Naive B cell (primary cell): ENCODE measurements at regions not wholly inside any gene's neighbourhood (a gene's known extent, or its start where the extent isn't known, plus 50 kb on each side); places are given as distances from the start of the nearest gene placed in this dataset.

Source experiments
- ATAC-seq, 2 donors: fragments of 150-1000 bp; cut with Tn5 transposase; 2 replicates each; pipeline ENCODE4 v1.10.0; 2021; ENCODE audit warnings: low read depth in 2 of 2, mild to moderate bottlenecking in 2 of 2, moderate library complexity in 2 of 2
- DNase-seq: peaks from one replicate; pipeline ENCODE4 v3.0.0; 2022
- H3K27ac Mint-ChIP-seq, 6 donors: one replicate each; pipeline ENCODE4 v1.8.0; 2020 to 2022; ENCODE audit warnings: mild to moderate bottlenecking in 6 of 6, mixed read lengths in 6 of 6, moderate library complexity in 5 of 6, inconsistent platforms in 2 of 6
- H3K27me3 Mint-ChIP-seq, 3 donors: one replicate each; pipeline ENCODE4 v1.8.0; 2021 to 2022; ENCODE audit warnings: mixed read lengths in 3 of 3, mild to moderate bottlenecking in 1 of 3
- H3K36me3 Mint-ChIP-seq, 2 donors: one replicate each; pipeline ENCODE4 v1.8.0; 2020 to 2022; ENCODE audit warnings: mixed read lengths in 2 of 2, inconsistent platforms in 1 of 2, mild to moderate bottlenecking in 1 of 2
- H3K4me1 Mint-ChIP-seq, 3 donors: one replicate each; pipeline ENCODE4 v1.8.0; 2020 to 2022; ENCODE audit warnings: mixed read lengths in 3 of 3, inconsistent platforms in 1 of 3, mild to moderate bottlenecking in 1 of 3, moderate library complexity in 1 of 3
- H3K4me3 Mint-ChIP-seq, 8 donors: one replicate each; pipeline ENCODE4 v1.8.0; 2020 to 2022; ENCODE audit warnings: mild to moderate bottlenecking in 8 of 8, mixed read lengths in 8 of 8, moderate library complexity in 8 of 8, inconsistent platforms in 2 of 8
- H3K9me3 Mint-ChIP-seq, 7 donors: one replicate each; pipeline ENCODE4 v1.8.0; 2020 to 2022; ENCODE audit warnings: mixed read lengths in 7 of 7, mild to moderate bottlenecking in 5 of 7, inconsistent platforms in 2 of 7, moderate library complexity in 1 of 7

DNA sequence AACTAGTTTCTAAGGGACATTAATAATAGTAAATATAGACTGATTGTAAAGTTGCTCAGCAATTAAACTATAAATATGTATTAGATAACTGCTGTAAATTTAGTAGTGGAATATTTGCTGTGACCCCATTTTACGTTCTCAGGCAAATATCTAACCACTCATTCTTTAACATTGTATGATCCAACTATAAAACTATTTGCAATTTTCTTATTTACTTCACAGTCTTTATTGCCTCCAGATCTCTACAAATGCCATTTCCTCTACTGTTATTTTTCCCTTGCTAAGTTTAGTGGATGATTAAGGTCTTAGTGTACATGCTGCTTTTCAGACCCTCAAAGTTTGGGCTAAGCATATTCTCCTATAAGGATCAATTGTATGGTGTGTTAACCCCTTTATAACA lies 526.2 kb upstream of the ST8SIA4 start:
- no peak overlapping the region for H3K4me3 Mint-ChIP-seq
- no peaks in the 10 kb centered on the region for H3K4me1 Mint-ChIP-seq
- H3K27me3 Mint-ChIP-seq = no peaks in the 10 kb centered on the region
- DNase-seq = no peak
- H3K36me3 Mint-ChIP-seq = no peaks in the 10 kb centered on the region
- H3K9me3 Mint-ChIP-seq = peaks cover 0 to 5% (median 0%) of the 10 kb centered on the region in 7 donors
- no peak for ATAC-seq
- no peak overlapping the region for H3K27ac Mint-ChIP-seq

DNA sequence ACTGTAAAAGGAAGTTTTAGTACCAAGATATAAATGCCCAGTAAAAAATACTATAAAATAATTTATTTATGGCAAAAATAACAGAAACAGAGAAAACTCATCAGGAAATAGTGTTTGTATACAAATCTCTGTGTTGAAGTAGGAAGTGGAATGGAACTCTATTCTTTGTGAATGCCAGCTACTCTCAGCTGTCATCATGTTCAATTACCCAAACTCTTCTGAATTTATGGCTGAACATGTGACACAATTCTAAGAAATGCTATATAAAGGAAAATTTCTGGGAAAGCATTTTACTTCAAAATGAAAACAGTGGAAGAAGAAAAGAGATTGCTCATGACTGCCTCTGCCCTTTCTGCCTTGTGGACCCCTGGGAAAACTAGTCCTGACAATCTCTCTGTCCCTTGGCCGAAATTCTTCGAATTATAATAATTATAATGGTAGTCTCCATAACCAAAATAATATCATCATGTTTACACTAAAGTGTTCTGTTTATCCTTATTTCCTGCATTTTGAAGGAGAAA lies 522.3 kb upstream of the ST8SIA4 start:
- H3K27ac Mint-ChIP-seq = no peak overlapping the region
- no peaks in the 10 kb centered on the region for H3K27me3 Mint-ChIP-seq
- H3K4me3 Mint-ChIP-seq = no peak overlapping the region
- ATAC-seq = no peak
- DNase-seq = no peak
- H3K4me1 Mint-ChIP-seq = no peaks in the 10 kb centered on the region
- H3K36me3 Mint-ChIP-seq = no peaks in the 10 kb centered on the region
- peaks cover 0 to under 1% (median 0%) of the 10 kb centered on the region in 7 donors for H3K9me3 Mint-ChIP-seq

DNA sequence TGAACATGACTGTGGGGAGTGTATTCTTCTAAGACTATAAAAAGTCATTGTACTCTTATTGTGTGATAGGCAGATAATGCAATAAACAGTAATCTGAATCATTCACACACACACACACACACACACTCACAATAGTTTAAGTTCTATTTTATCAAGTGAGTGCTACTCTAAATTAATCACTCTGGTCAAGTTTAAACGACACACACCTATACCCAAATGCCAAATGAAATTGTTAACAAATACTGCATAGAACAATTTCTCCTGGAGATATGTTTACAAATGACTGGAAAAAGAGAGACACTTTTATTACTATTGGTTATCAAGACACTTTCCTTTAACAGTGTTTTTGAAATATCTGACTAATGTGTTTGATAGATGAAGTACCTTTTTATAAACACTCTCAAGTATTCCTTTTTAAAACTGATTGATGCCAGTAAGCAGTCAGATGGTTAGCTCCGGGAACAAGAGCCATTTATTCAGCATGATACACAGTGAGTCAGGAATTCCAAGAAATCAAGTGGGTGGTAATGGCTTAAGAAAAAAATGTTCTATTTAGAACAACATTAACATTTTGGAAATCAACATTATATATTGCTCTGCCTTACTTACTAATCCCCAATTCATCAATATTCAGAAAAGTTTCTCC lies 521.6 kb upstream of the ST8SIA4 start:
- DNase-seq = no peak
- Mint-ChIP-seq H3K9me3 (no peaks in the 10 kb centered on the region), H3K27me3 (no peaks in the 10 kb centered on the region), H3K4me3 (no peak overlapping the region), H3K4me1 (no peaks in the 10 kb centered on the region), H3K36me3 (no peaks in the 10 kb centered on the region), H3K27ac (no peak overlapping the region)
- ATAC-seq = no peak

DNA sequence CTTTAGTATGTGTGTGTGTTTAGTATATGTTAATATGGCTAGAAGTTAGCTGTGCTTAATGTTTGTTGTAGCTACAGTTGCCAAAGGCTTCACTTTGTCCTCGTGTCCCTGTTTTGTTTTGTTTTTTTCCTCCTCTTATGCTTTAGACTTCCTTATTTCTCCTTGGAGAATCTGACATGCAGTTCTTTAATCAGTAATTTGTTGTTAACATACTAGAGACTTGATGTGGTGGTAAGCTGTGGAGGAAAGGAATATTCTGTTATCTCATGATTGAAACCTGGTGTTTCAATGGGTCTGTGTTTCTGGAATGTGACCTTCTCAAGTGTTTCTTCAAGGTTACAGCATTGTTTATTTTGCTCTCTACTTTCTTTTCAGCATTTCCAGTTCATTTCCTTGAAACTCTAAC lies 515.6 kb upstream of the ST8SIA4 start:
- Mint-ChIP-seq H3K36me3 (no peaks in the 10 kb centered on the region), H3K27me3 (no peaks in the 10 kb centered on the region), H3K9me3 (peaks cover 0 to 1% (median 0%) of the 10 kb centered on the region in 7 donors), H3K4me3 (no peak overlapping the region), H3K27ac (no peak overlapping the region), H3K4me1 (no peaks in the 10 kb centered on the region)
- ATAC-seq = no peak
- DNase-seq = no peak

DNA sequence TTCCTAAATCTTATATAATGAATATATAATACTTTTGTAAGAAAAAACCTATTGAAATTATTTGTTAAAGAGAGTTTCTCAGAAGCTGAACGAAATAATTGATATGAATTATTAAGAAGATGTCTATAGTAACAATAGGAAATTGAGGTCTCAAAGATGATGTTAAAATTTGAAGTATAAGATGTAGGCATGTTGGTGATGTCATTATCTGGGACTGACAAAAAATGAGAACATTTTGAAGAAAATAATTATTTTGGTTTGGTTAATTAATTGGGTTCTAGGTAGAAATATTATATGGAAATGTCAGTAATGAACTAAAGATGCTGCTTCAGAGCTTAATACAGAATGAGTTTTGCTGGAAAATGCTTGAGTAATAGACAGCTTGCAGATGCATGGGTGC lies 501.4 kb upstream of the ST8SIA4 start:
- DNase-seq = no peak
- no peak overlapping the region for H3K4me3 Mint-ChIP-seq
- no peaks in the 10 kb centered on the region for H3K36me3 Mint-ChIP-seq
- no peak for ATAC-seq
- no peaks in the 10 kb centered on the region for H3K27me3 Mint-ChIP-seq
- no peaks in the 10 kb centered on the region for H3K4me1 Mint-ChIP-seq
- no peak overlapping the region for H3K27ac Mint-ChIP-seq
- peaks cover 0 to 15% (median 0%) of the 10 kb centered on the region in 7 donors for H3K9me3 Mint-ChIP-seq

DNA sequence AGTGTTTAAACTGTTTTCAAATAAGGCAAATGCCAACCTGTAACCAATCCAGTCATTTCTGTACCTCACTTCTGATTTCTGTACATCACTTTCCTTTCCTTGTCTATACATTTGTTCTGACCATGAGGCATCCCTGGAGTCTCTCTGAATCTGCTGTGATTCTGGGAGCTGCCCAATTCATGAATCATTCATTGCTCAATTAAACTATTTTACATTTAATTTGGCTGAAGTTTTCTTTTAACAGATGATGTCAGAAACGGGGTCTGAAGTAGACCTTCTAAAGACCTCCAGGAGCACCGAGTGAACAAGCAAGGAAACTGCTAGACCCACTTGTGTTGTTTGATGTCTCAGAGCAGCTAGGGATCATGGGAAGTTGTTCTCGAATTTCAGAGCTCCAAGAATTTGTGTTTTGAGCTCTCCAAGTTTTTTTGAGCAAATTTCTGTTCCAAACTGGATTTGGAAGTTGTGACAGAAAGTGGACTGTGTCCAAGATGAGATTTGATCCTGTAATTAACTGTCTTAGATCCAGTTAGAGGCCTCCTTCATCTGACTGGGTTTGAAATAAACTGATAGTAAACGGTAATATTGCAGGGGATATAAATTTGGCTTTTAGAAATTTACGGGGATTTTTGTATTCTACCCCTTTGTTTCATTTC lies 490.8 kb upstream of the ST8SIA4 start:
- no peak for DNase-seq
- no peak overlapping the region for H3K4me3 Mint-ChIP-seq
- ATAC-seq = no peak
- peak overlapping the region in 1 of 6 donors; percentile 28 for H3K27ac Mint-ChIP-seq
- no peaks in the 10 kb centered on the region for H3K9me3 Mint-ChIP-seq
- no peaks in the 10 kb centered on the region for H3K4me1 Mint-ChIP-seq
- no peaks in the 10 kb centered on the region for H3K36me3 Mint-ChIP-seq
- no peaks in the 10 kb centered on the region for H3K27me3 Mint-ChIP-seq

DNA sequence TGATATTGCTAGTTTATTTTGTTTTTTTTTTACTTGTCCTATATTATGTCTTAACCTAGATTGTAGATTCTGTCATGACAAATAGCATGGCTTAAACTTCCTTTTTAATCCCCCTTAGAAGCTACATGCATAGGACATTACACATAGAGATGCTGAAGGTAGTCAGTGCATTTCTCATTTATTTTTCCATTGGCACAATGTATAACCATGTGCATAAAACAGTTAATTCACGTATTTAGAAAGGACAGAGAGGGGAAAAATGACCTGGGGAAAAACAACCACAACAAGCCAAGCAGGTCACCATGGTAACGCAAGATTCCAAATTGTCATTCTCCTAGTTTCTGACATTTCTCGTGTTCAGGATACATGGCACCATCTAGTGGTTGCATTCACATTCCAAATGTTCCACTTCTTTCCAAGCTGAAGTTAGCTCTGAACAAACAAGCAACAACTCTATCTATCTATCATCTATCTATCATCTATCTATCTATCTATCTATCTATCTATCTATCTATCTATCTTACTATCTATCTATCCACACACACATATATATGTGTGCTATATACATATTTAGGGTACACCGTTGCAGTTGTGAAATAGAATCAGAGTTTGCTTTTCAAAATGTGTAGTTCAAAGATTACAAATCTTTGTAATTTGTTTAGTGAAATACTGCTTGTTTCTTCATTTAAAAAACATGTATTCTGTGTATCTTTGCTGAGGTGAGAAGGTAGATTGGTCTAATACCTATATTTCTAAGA lies 487.2 kb upstream of the ST8SIA4 start:
- Mint-ChIP-seq H3K27me3 (no peaks in the 10 kb centered on the region), H3K9me3 (no peaks in the 10 kb centered on the region), H3K27ac (no peak overlapping the region), H3K4me3 (no peak overlapping the region), H3K36me3 (no peaks in the 10 kb centered on the region), H3K4me1 (no peaks in the 10 kb centered on the region)
- DNase-seq (peak; percentile 1), ATAC-seq (no peak)

DNA sequence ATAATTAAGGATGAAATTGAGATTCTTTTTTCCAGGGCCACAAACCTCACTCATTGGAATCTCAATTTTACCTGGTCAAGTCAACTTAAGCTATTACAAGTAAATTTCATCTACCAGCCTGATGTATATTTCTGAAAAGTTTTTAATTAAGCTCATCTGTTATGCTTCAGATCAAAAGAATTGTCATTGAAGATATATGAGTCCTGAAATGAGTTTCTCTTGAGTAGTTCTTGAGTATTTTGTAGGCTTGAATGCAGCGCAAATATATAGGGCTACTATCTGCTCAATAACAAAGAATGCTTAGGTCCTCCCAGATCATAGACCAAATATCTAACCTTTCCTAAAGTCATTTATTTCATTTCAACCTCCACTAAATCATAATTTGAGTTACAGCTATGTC lies 482.2 kb upstream of the ST8SIA4 start:
- Mint-ChIP-seq H3K4me1 (no peaks in the 10 kb centered on the region), H3K4me3 (no peak overlapping the region), H3K27ac (no peak overlapping the region), H3K9me3 (peaks cover 0 to 3% (median 0%) of the 10 kb centered on the region in 7 donors), H3K27me3 (no peaks in the 10 kb centered on the region), H3K36me3 (no peaks in the 10 kb centered on the region)
- ATAC-seq = no peak
- DNase-seq = no peak

DNA sequence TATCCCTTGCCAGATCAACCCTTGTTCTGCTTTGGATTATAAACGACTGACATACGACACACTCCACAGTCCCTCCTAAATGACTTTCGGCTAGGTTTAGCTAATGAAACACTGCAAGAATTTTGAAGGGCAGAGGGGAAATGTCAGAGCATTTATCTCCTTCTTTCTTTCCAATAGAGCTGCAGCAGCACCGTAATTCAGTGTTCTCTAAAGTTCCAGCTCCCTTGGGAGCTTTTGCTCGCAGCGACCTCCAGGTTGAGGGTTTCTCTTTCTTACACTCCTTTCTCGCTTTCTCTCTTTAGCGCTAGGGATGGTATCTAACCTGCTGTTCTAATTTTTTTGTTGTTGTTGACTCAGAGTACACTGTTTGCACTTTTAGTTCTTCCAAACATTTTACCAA lies 467.1 kb upstream of the ST8SIA4 start:
- H3K9me3 Mint-ChIP-seq = peaks cover 0 to 2% (median 0%) of the 10 kb centered on the region in 7 donors

DNA sequence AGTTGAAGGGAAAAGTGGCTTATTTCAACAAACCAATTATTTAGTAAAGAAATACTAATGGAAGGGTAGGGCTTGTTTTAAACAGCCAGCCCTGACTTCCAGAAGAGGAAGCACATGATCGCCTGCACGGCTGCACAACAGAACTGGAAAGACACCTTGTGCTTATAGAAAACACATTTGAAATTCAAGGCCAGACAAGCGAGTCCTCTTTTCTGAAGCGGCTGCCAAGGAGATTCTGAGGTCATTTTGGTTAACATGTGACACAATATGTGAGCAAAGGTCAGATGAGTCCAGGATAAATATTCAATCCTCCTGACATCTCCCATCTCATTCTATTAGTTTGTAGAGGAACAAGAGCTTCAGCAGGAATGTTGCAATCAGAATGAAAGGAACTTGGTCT lies 461.4 kb upstream of the ST8SIA4 start:
- Mint-ChIP-seq H3K27me3 (no peaks in the 10 kb centered on the region), H3K36me3 (no peaks in the 10 kb centered on the region), H3K4me3 (no peak overlapping the region), H3K9me3 (no peaks in the 10 kb centered on the region), H3K27ac (no peak overlapping the region), H3K4me1 (no peaks in the 10 kb centered on the region)
- ATAC-seq (no peak), DNase-seq (no peak)

More for the DNA sequence above, 467.1 kb upstream of the ST8SIA4 start:
- no peak for ATAC-seq
- Mint-ChIP-seq H3K27ac (no peak overlapping the region), H3K27me3 (no peaks in the 10 kb centered on the region), H3K36me3 (no peaks in the 10 kb centered on the region), H3K4me3 (no peak overlapping the region), H3K4me1 (no peaks in the 10 kb centered on the region)
- no peak for DNase-seq

DNA sequence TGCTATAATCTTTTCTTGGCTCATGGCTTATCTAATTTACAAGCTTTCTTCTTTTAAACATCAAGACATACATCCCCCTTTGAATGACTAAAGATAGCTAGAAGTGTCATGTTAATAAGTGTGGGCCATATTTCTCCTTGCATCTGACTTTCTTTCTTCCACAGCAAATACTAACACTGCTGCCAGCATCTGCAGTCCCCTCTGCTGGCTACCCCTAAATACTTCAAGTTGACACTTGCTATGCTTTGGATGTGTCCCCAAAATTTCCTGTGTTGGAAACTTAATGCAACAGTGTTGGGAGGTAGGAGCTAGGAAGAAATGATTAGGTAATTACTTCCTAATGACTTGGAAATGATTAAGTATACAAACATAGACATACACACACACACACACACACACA lies 459.0 kb upstream of the ST8SIA4 start:
- DNase-seq = no peak

DNA sequence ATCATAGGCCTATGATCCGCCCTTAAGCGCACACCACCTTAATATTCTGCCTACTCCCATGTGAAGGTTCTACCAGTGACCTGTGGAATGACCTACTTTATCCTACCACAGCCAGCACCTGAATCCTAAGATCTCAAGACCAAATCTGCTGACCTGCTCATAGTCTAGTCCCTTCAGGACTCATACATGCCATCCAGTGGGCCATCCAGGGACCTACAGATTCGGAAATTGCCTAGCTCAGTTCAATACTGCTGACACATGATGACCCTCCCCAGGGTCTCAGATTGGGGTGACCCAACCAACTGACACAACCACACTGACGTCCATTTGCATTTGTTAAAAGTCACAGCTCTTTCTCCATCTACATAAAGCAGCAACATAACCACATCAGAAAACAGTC lies 443.8 kb upstream of the ST8SIA4 start:
- Mint-ChIP-seq H3K4me3 (no peak overlapping the region), H3K27ac (no peak overlapping the region), H3K27me3 (no peaks in the 10 kb centered on the region), H3K9me3 (peaks cover 0 to 10% (median 3%) of the 10 kb centered on the region in 7 donors), H3K4me1 (no peaks in the 10 kb centered on the region), H3K36me3 (peaks cover 0 to 7% of the 10 kb centered on the region in 2 donors)
- DNase-seq = no peak
- no peak for ATAC-seq

More for the DNA sequence above, 459.0 kb upstream of the ST8SIA4 start:
- H3K4me3 Mint-ChIP-seq = no peak overlapping the region
- H3K27me3 Mint-ChIP-seq = no peaks in the 10 kb centered on the region
- H3K4me1 Mint-ChIP-seq = no peaks in the 10 kb centered on the region
- no peaks in the 10 kb centered on the region for H3K9me3 Mint-ChIP-seq
- no peaks in the 10 kb centered on the region for H3K36me3 Mint-ChIP-seq
- ATAC-seq = no peak
- no peak overlapping the region for H3K27ac Mint-ChIP-seq

DNA sequence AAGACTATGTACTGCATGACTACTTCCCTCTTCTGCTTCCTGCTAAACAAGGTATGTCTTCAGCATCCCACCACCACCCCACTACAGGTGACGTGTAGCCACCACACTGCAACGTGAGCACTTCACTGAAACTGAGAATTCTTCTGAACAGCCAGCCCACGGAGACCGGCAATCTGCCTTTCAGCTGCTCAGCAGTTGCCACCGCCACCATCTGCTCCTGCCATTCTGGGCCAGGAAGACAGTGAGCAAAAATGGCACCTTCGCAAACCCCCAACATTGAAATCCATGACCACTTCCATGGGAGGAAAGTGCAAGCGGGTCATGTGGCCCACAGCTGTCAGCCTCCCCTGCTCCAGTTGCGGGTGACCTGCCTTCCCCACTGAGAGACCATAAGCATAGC lies 443.4 kb upstream of the ST8SIA4 start:
- Mint-ChIP-seq H3K9me3 (peaks cover 0 to 10% (median 3%) of the 10 kb centered on the region in 7 donors), H3K4me3 (no peak overlapping the region), H3K4me1 (no peaks in the 10 kb centered on the region), H3K27ac (no peak overlapping the region), H3K36me3 (peaks cover 0 to 7% of the 10 kb centered on the region in 2 donors), H3K27me3 (no peaks in the 10 kb centered on the region)
- DNase-seq = no peak
- no peak for ATAC-seq

DNA sequence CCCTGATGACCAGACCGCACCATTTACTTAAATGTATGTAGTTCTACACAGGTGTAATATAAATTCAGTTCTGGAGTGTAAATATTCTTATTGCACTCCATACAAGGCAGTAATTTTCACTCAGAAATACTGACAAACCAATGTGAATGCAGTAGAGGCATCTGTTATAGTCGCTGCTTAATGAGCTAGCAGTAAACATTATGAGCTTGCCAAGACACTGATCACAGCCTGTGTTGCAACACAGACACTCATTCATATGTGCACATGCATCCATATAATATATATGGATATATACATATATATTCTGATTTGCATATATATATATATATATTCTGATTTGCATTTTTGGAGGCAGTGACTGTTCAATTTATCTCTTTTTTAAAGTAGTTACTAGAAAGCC lies 435.1 kb upstream of the ST8SIA4 start:
- ATAC-seq = no peak
- Mint-ChIP-seq H3K27me3 (no peaks in the 10 kb centered on the region), H3K4me1 (no peaks in the 10 kb centered on the region), H3K4me3 (no peak overlapping the region), H3K9me3 (peaks cover 0 to 11% (median 0%) of the 10 kb centered on the region in 7 donors), H3K27ac (no peak overlapping the region), H3K36me3 (no peaks in the 10 kb centered on the region)
- no peak for DNase-seq
